A673 (cell line): ENCODE measurements at regions not wholly inside any gene's neighbourhood (a gene's known extent, or its start where the extent isn't known, plus 50 kb on each side); places are given as distances from the start of the nearest gene placed in this dataset.

Experiments used
- BruUV-seq: library from RNA; stranded (reverse); fragments of 400-500 nt; replicated peaks from 2 replicates; lab custom pipeline; 2021; lab: Mats Ljungman, UMichigan
- CTCF ChIA-PET: fragments of 300-600 bp; sonication (Branson Sonifier 250); formaldehyde crosslinking; loops from one replicate; lab custom pipeline; 2022; ENCODE audit warnings: antibody characterized with exemption; lab: Charles Lee
- POLR2A ChIA-PET: fragments of 300-600 bp; sonication (Branson Sonifier 250); formaldehyde crosslinking; loops from one replicate; lab custom pipeline; 2022; ENCODE audit warnings: antibody characterized with exemption; ENCODE audit not compliant: low non-redundant PET; lab: Charles Lee
- DNase-seq: peaks from one replicate; pipeline ENCODE4 v3.0.0-alpha.2; 2015; ENCODE audit warnings: low spot score
- H3K27ac ChIP-seq: fragments of 200-600 bp; sonication (generic); 2 replicates; pipeline ENCODE4 v1.5.1; 2016; ENCODE audit warnings: mixed run types, low read depth, mild to moderate bottlenecking, mixed read lengths, antibody characterized with exemption, low read length; ENCODE audit not compliant: poor library complexity, severe bottlenecking
- H3K27me3 ChIP-seq: fragments of 200-600 bp; sonication (generic); replicated peaks from 2 replicates; pipeline ENCODE4 v1.6.1; 2017; ENCODE audit warnings: mixed run types, low read depth, mild to moderate bottlenecking, mixed read lengths, antibody characterized with exemption, low read length; ENCODE audit not compliant: insufficient read depth, poor library complexity
- H3K36me3 ChIP-seq: fragments of 200-600 bp; sonication (generic); 2 replicates; pipeline ENCODE4 v1.6.1; 2016; ENCODE audit warnings: mixed run types, mild to moderate bottlenecking, mixed read lengths, antibody characterized with exemption, low read length; ENCODE audit not compliant: insufficient read depth, poor library complexity, severe bottlenecking
- H3K4me1 ChIP-seq: fragments of 200-600 bp; sonication (generic); 2 replicates; pipeline ENCODE4 v1.6.1; 2017; ENCODE audit warnings: mixed run types, mild to moderate bottlenecking, mixed read lengths, antibody characterized with exemption, low read length; ENCODE audit not compliant: insufficient read depth, poor library complexity, severe bottlenecking
- H3K4me3 ChIP-seq: fragments of 200-600 bp; sonication (generic); 2 replicates; pipeline ENCODE4 v1.5.1; 2016; ENCODE audit warnings: low read depth, mixed run types, mild to moderate bottlenecking, mixed read lengths, low read length; ENCODE audit not compliant: poor library complexity, severe bottlenecking
- H3K9me3 ChIP-seq: fragments of 200-600 bp; sonication (generic); 2 replicates; pipeline ENCODE4 v1.6.1; 2016; ENCODE audit warnings: mixed run types, low read depth, mild to moderate bottlenecking, mixed read lengths, antibody characterized with exemption, low read length; ENCODE audit not compliant: poor library complexity, severe bottlenecking
- CTCF ChIP-seq: fragments of 300-800, 200-600 bp; sonication (generic); conservative IDR thresholded peaks from 2 replicates; pipeline ENCODE4 v1.5.1; 2017; ENCODE audit warnings: low read depth, mild to moderate bottlenecking, antibody characterized with exemption, low read length, moderate library complexity, mixed read lengths
- EZH2 ChIP-seq: fragments of 200-600 bp; sonication (generic); IDR thresholded peaks from 2 replicates; pipeline ENCODE4 v1.6.1; 2017; ENCODE audit warnings: borderline replicate concordance, low read depth, mild to moderate bottlenecking, mixed read lengths, antibody characterized with exemption, low read length; ENCODE audit not compliant: poor library complexity, severe bottlenecking
- intact Hi-C: fragments of 100-400 bp; cut with micrococcal nuclease; formaldehyde crosslinking; loops from one replicate; pipeline ENCODE4 v1.10.0; 2022; ENCODE audit not compliant: unreplicated experiment

GRCh38 chr13:65825039-65825438 is 1405.1 kb downstream of the PCDH9 start:
- TF ChIP-seq CTCF: no peak
- intact Hi-C loops: no loop called here
- no peak overlapping the region for H3K27ac ChIP-seq
- no peak for DNase-seq
- ChIA-PET POLR2A (no interaction called here), CTCF (no interaction called here)
- no TSS peak for BruUV-seq
- H3K9me3 ChIP-seq: no peaks in the 10 kb centered on the region
- no peaks in the 10 kb centered on the region for H3K4me1 ChIP-seq
- H3K36me3 ChIP-seq: no peaks in the 10 kb centered on the region
- H3K4me3 ChIP-seq: no peak overlapping the region
- H3K27me3 ChIP-seq: no peaks in the 10 kb centered on the region

- H3K27ac ChIP-seq: no peak overlapping the region
- BruUV-seq: no TSS peak
Measured at GRCh38 chr13:65808061-65808460, 1422.1 kb downstream of the PCDH9 start.

GRCh38 chr13:65803530-65804392 is 1426.4 kb downstream of the PCDH9 start:
- Histone ChIP-seq H3K27me3 (no peaks in the 10 kb centered on the region), H3K9me3 (no peaks in the 10 kb centered on the region), H3K4me3 (no peak overlapping the region), H3K36me3 (no peaks in the 10 kb centered on the region), H3K27ac (no peak overlapping the region), H3K4me1 (no peaks in the 10 kb centered on the region)
- peak; percentile 3 for DNase-seq
- ChIA-PET POLR2A (no interaction called here), CTCF (no interaction called here)
- BruUV-seq: no TSS peak
- TF ChIP-seq CTCF: no peak
- TF ChIP-seq EZH2: no peak
- intact Hi-C loops: no loop called here

More at GRCh38 chr13:65808061-65808460, 1422.1 kb downstream of the PCDH9 start:
- CTCF ChIA-PET: no interaction called here
- Histone ChIP-seq H3K27me3 (no peaks in the 10 kb centered on the region), H3K4me1 (no peaks in the 10 kb centered on the region), H3K9me3 (no peaks in the 10 kb centered on the region), H3K36me3 (no peaks in the 10 kb centered on the region), H3K4me3 (no peak overlapping the region)
- DNase-seq: no peak
- no peak for TF ChIP-seq EZH2
- no peak for TF ChIP-seq CTCF
- intact Hi-C loops: no loop called here
- POLR2A ChIA-PET: no interaction called here
